Gastroesophageal sphincter (tissue), 4 donors: ENCODE measurements at regions not wholly inside any gene's neighbourhood (a gene's known extent, or its start where the extent isn't known, plus 50 kb on each side); places are given as distances from the start of the nearest gene placed in this dataset.

Experiments used
- ATAC-seq: fragments of 150-250 bp; one replicate; pipeline ENCODE4 v1.9.1; 2016; ENCODE audit warnings: mild to moderate bottlenecking, moderate library complexity
- H3K27ac ChIP-seq, 4 donors: fragments of 200-600 bp; sonication (generic) in 3 of 4; 1 replicate in 3 of 4; 2 replicates in 1 of 4; pipeline ENCODE4 v1.5.1; 2016 to 2019
- H3K27me3 ChIP-seq: fragments of 200-600 bp; sonication (generic); one replicate; pipeline ENCODE4 v1.5.1; 2019
- H3K36me3 ChIP-seq, 2 donors: fragments of 200-600 bp; sonication (generic); one replicate each; pipeline ENCODE4 v1.5.1; 2019; ENCODE audit warnings: control low read depth in 1 of 2
- H3K4me1 ChIP-seq, 3 donors: fragments of 200-600 bp; sonication (generic); 1 replicate in 2 of 3; 2 replicates in 1 of 3; pipeline ENCODE4 v1.5.1; 2016 to 2019; ENCODE audit warnings: control low read depth in 2 of 3
- H3K4me3 ChIP-seq, 2 donors: fragments of 200-600 bp; sonication (generic); one replicate each; pipeline ENCODE4 v1.5.1; 2019; ENCODE audit warnings: mild to moderate bottlenecking in 1 of 2, moderate library complexity in 1 of 2
- H3K9me3 ChIP-seq, 3 donors: fragments of 200-600 bp; sonication (generic); one replicate each; pipeline ENCODE4 v1.5.1; 2017 to 2019; ENCODE audit warnings: control low read depth in 2 of 3
- EP300 ChIP-seq: sonication (generic); formaldehyde crosslinking; IDR thresholded peaks from one replicate; pipeline ENCODE4 v1.6.1; 2017; ENCODE audit warnings: antibody characterized with exemption, mild to moderate bottlenecking
- POLR2A ChIP-seq, 2 donors: fragments of 450-650 bp; IDR thresholded peaks; one replicate each; pipeline ENCODE4 v1.6.1; 2017; ENCODE audit warnings: antibody characterized with exemption in 2 of 2, mild to moderate bottlenecking in 2 of 2, moderate library complexity in 1 of 2
- POLR2AphosphoS5 ChIP-seq: sonication (generic); formaldehyde crosslinking; IDR thresholded peaks from one replicate; pipeline ENCODE4 v1.6.1; 2017; ENCODE audit warnings: antibody characterized with exemption
- WGBS, 2 donors: methylation state at CpG; one replicate each; pipeline ENCODE4 v1.1.5; 2018; ENCODE audit warnings: low coverage in 1 of 2; 5-methylcytosine and 5-hydroxymethylcytosine counted together
- TF ChIP-seq, protein P1 (sequence below), 4 experiments: fragments of 200-600 bp in 2 of 4; fragments of 450-650 bp in 2 of 4; sonication (generic) in 1 of 4; IDR thresholded peaks; one replicate each; pipeline ENCODE4 v1.5.1; 2017 to 2019; ENCODE audit warnings: antibody characterized with exemption in 4 of 4, mild to moderate bottlenecking in 2 of 4, moderate library complexity in 2 of 4

DNA sequence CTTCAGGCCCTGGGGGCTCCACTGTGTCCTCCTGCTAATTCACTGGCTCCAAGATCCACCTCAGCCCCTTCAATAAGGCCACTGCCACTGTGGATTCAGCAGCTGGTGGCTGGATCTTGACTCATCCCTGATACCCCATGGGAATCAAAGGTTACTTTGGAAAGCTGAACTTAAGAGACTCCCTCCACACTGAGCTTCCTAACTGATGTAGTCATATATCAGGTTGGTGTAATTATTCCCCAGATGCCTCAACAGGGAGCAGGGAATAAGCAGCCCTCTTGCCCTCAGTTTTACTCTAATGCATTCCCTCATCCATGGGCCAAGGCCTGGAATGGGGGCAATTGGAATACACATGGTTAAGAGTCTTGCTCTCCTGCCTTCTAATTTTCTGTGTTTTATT is 164.6 kb downstream of the FASLG start:
- peak; percentile 25 for ATAC-seq
- Histone ChIP-seq H3K4me1 (peaks cover 2 to 22% (median 4%) of the 10 kb centered on the region in 3 donors), H3K4me3 (no peak overlapping the region), H3K27me3 (no peaks in the 10 kb centered on the region), H3K9me3 (no peaks in the 10 kb centered on the region), H3K27ac (no peak overlapping the region), H3K36me3 (no peaks in the 10 kb centered on the region)
- TF ChIP-seq EP300 (no peak), POLR2AphosphoS5 (no peak), POLR2A (IDR thresholded peaks at IDR 0.05) (no peak)
- TF ChIP-seq, protein P1, sequence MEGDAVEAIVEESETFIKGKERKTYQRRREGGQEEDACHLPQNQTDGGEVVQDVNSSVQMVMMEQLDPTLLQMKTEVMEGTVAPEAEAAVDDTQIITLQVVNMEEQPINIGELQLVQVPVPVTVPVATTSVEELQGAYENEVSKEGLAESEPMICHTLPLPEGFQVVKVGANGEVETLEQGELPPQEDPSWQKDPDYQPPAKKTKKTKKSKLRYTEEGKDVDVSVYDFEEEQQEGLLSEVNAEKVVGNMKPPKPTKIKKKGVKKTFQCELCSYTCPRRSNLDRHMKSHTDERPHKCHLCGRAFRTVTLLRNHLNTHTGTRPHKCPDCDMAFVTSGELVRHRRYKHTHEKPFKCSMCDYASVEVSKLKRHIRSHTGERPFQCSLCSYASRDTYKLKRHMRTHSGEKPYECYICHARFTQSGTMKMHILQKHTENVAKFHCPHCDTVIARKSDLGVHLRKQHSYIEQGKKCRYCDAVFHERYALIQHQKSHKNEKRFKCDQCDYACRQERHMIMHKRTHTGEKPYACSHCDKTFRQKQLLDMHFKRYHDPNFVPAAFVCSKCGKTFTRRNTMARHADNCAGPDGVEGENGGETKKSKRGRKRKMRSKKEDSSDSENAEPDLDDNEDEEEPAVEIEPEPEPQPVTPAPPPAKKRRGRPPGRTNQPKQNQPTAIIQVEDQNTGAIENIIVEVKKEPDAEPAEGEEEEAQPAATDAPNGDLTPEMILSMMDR (IDR thresholded peaks at IDR 0.05), result no peak

DNA sequence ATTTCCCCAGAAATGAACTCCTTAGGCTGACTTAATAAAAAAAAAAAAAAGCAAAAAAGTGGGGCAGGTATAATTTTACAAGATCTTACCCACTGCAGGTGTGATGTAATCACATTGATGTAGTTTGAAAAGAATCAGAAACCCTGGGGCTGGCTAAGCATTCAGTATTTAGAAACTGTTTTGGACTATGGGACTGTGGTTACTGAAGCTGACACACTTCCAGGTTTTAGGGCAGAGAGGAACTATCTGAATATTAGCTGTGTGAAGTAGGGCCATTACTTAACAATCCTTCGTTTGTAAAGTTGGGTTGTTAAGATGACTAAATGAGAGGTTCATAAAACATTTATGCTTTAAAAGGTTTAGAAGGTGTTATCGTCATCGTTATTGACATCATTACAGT is 165.3 kb downstream of the FASLG start:
- TF ChIP-seq EP300 (no peak), POLR2AphosphoS5 (no peak), POLR2A (IDR thresholded peaks at IDR 0.05) (no peak)
- TF ChIP-seq, protein P1 (IDR thresholded peaks at IDR 0.05), result no peak
- WGBS, 2 donors, result 69 to 81% methylated on average over 3 of the region's 3 CpGs
- no peaks in the 10 kb centered on the region for H3K36me3 ChIP-seq
- H3K27ac ChIP-seq, result no peak overlapping the region
- peak; percentile 23 for ATAC-seq
- peaks cover 2 to 22% (median 4%) of the 10 kb centered on the region in 3 donors for H3K4me1 ChIP-seq
- no peak overlapping the region for H3K4me3 ChIP-seq
- H3K9me3 ChIP-seq, result no peaks in the 10 kb centered on the region
- no peaks in the 10 kb centered on the region for H3K27me3 ChIP-seq

DNA sequence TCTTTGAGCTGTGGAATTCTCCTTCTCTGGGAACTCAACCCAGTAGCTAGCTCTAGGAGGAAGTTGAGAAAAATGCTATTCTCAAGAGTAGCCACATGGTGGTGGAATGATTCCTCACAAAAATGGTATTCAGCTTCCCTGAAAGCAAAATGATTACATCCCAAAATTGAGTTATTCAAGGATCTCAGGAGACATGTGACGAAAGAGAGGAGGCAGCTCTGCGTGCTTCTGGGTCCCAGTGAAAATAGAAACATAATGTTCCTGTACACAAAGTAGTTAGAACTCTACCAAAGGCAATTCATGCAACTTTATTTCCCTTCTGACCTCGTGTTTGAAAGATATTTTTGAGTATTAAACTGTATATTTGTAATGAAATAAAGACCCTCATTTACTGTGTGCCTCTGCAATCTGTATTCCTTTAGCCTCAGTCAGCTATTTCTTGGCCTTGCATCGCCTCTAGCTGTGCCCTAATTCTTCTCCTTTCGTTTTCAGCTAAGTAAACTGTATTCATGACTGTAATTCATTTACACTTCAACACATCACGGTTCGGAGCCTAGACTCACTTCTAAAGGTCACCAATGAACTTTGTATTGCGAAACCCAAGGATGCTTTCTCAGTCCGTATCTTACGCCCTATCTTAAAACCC is 167.3 kb downstream of the FASLG start:
- peaks cover 2 to 22% (median 4%) of the 10 kb centered on the region in 3 donors for H3K4me1 ChIP-seq
- H3K27ac ChIP-seq, result peak overlapping the region; percentile 80 to 97 (median 82)
- no peaks in the 10 kb centered on the region for H3K36me3 ChIP-seq
- peak; percentile 93 for ATAC-seq
- TF ChIP-seq EP300 (peak; percentile 75), POLR2AphosphoS5 (peak; percentile 70), POLR2A (IDR thresholded peaks at IDR 0.05) (no peak)
- TF ChIP-seq, protein P1 (IDR thresholded peaks at IDR 0.05), result peak; percentile 39 to 82 (median 76)
- 9 to 15% methylated on average over 9 to 10 of the region's 10 CpGs for WGBS, 2 donors
- peak overlapping the region; percentile 29 to 37 for H3K4me3 ChIP-seq
- H3K9me3 ChIP-seq, result no peaks in the 10 kb centered on the region
- H3K27me3 ChIP-seq, result no peaks in the 10 kb centered on the region

DNA sequence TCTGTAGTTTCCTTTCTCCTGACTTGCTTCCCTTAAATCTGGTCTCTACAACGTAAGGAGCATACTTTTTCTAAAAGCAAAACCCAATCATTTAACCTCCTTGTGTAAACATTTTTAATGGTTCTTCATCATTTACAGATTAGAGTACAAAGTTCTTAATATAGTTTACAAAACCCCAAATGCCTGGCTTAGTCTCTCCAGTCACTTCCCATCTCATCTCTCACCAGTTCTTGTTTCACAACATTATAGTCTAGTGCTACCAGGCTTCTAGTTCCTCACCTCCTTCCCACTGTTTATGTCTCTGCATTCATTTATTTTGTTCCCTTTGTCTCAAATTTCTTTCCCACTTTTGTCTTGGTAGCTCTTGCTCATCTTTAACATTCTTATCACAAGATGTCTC is 168.4 kb downstream of the FASLG start:
- TF ChIP-seq POLR2AphosphoS5 (no peak), EP300 (no peak), POLR2A (IDR thresholded peaks at IDR 0.05) (no peak)
- TF ChIP-seq, protein P1 (IDR thresholded peaks at IDR 0.05), result no peak
- no peak for ATAC-seq
- H3K4me3 ChIP-seq, result no peak overlapping the region
- peak overlapping the region; percentile 80 to 97 (median 82) for H3K27ac ChIP-seq
- peaks cover 2 to 22% (median 4%) of the 10 kb centered on the region in 3 donors for H3K4me1 ChIP-seq
- H3K9me3 ChIP-seq, result no peaks in the 10 kb centered on the region
- 43 to 44% methylated on average over 1 of the region's 1 CpG for WGBS, 2 donors
- no peaks in the 10 kb centered on the region for H3K36me3 ChIP-seq
- H3K27me3 ChIP-seq, result no peaks in the 10 kb centered on the region

DNA sequence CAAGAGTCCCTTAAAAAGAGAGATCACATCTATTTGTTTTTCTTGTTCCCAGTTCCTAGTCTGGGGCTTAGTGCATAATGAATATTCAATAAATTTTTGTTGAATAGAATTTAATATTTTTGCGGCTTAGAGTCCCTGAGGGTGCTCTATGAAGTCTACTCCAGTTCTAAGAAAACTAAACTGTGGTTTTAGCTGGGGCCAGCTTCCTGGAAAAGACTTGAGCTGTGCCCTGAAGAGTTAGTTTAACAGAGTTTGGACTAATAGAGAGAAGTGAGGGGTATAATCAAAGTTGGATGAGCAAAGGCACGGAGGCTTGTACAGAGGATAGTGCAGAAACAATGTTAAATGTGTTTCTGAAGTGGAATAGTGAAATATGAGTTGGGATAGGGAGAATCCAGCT is 168.9 kb downstream of the FASLG start:
- Histone ChIP-seq H3K4me1 (peaks cover 2 to 22% (median 4%) of the 10 kb centered on the region in 3 donors), H3K27me3 (no peaks in the 10 kb centered on the region), H3K27ac (no peak overlapping the region), H3K36me3 (no peaks in the 10 kb centered on the region), H3K4me3 (no peak overlapping the region), H3K9me3 (no peaks in the 10 kb centered on the region)
- no peak for ATAC-seq
- TF ChIP-seq, protein P1 (IDR thresholded peaks at IDR 0.05), result no peak
- TF ChIP-seq POLR2A (IDR thresholded peaks at IDR 0.05), result no peak
- TF ChIP-seq POLR2AphosphoS5, result no peak
- TF ChIP-seq EP300, result no peak
- WGBS, 2 donors, result 78 to 100% methylated on average over 2 of the region's 2 CpGs
